HFF-Myc (cell line): ENCODE measurements at regions not wholly inside any gene's neighbourhood (a gene's known extent, or its start where the extent isn't known, plus 50 kb on each side); places are given as distances from the start of the nearest gene placed in this dataset.

ENCODE experiments used
- DNase-seq: peaks from one replicate; pipeline ENCODE4 v3.0.0-alpha.2; 2011; ENCODE audit warnings: low read depth; ENCODE audit errors: extremely low read depth
- H3K4me3 ChIP-seq: replicated peaks from 2 replicates; pipeline ENCODE4 v1.5.1; 2011; ENCODE audit warnings: low read depth, mild to moderate bottlenecking, control low read depth, low read length
- TF ChIP-seq, protein P1 (sequence below): IDR thresholded peaks from 2 replicates; pipeline ENCODE4 v1.5.1; 2012; ENCODE audit warnings: mild to moderate bottlenecking, low read depth, low read length, control low read depth; ENCODE audit errors: missing control alignments

- TF ChIP-seq, protein P1, sequence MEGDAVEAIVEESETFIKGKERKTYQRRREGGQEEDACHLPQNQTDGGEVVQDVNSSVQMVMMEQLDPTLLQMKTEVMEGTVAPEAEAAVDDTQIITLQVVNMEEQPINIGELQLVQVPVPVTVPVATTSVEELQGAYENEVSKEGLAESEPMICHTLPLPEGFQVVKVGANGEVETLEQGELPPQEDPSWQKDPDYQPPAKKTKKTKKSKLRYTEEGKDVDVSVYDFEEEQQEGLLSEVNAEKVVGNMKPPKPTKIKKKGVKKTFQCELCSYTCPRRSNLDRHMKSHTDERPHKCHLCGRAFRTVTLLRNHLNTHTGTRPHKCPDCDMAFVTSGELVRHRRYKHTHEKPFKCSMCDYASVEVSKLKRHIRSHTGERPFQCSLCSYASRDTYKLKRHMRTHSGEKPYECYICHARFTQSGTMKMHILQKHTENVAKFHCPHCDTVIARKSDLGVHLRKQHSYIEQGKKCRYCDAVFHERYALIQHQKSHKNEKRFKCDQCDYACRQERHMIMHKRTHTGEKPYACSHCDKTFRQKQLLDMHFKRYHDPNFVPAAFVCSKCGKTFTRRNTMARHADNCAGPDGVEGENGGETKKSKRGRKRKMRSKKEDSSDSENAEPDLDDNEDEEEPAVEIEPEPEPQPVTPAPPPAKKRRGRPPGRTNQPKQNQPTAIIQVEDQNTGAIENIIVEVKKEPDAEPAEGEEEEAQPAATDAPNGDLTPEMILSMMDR = no peak
- no peak for DNase-seq
- no peak overlapping the region for H3K4me3 ChIP-seq
Measured at GRCh38 chr1:234958706-234959657, 169.7 kb downstream of the TOMM20 start.

DNA sequence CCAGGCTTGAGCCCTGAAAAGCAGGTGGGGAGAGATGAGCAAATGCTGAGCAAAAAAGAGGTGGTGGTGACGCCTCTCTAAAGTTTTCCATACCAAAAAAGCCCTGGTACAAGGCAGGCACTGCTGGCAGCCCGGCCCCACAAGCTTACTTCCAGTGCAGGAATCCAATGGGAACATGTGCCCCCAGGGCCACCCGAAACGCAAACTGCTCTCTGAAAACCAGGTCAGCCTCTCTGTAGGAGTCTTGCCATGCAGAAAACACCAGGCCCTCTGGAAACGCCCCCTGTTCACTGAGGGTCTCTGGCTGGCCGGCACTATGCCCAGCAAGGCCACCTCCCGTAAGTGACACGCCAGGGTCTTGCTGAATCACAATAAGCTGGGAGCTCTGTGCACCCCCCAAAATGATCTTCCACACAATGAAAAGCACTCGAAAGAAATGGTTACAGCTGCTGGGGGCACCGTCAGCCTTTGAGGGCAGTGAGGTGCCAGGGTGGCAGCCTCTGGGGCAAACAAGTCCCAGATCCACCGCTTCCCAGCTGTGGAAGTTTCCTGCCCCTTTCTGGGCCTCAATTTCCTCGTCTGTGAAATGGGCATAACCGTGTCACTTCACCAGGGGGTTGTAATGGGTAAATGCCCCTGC lies 170.5 kb downstream of the TOMM20 start:
- no peak for DNase-seq
- H3K4me3 ChIP-seq = no peak overlapping the region
- TF ChIP-seq, protein P1 = no peak

DNA sequence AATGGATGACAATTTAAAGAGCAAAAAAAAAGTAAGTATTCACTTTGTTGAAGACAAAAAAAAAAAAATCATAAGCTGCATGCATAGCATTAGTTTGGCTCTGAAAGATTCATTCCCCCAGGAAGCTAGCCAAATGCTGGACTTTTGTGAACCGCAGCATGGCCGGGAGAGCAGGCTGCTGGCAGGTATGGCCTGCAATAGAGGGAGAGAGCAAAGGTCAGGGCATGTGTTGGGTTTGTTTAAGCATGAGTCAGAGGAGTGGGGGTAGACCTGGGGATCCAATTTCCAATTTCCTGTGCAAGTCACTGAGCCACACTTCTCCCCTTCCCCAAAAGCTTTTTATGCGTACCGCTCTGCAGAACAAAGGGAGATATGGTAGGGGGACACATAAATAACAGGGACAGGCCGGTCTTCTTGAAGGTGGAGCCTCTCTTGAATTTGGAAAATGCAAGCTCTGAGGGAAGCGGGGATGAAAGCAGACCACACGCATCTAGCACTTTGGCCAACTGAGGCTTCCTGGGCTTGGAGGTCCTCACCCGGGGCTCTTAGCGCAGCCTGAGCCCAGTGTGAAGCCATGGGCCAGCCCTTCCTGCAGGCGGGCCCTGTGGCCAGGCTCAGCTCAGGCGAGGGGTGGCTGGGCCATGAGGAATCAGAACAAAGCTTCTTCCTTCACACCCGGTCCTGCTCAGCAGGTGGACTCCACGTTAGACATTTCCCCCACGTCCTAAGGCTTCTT lies 171.1 kb downstream of the TOMM20 start:
- H3K4me3 ChIP-seq = no peak overlapping the region
- DNase-seq = peak; percentile 93

DNA sequence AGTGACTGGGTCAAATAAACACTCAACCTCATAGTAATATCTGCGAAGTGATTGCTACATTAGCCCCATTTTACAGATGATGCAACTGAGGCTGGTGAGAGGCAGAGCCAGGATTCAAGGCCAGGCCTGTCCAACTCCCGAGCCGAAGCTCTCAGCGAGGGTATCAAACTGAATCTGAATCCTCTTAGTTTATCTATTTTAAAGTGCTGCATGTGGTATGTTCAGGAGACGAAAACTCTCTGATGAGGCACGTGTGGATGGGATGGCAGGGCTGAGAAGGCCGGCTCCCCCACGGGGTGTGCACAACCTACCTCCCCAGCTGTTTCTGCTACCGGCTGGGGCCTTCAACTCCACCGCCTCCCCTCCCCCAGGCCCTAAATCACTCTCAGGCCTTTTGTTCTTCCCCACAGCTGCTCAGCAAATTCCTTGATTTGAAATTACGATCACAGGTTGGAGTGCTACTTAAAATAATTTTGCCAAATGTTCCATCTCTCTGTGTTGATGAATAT lies 171.8 kb downstream of the TOMM20 start:
- no peak overlapping the region for H3K4me3 ChIP-seq
- TF ChIP-seq, protein P1 = no peak
- no peak for DNase-seq

More for the DNA sequence above, 171.1 kb downstream of the TOMM20 start:
- TF ChIP-seq, protein P1 = no peak

DNA sequence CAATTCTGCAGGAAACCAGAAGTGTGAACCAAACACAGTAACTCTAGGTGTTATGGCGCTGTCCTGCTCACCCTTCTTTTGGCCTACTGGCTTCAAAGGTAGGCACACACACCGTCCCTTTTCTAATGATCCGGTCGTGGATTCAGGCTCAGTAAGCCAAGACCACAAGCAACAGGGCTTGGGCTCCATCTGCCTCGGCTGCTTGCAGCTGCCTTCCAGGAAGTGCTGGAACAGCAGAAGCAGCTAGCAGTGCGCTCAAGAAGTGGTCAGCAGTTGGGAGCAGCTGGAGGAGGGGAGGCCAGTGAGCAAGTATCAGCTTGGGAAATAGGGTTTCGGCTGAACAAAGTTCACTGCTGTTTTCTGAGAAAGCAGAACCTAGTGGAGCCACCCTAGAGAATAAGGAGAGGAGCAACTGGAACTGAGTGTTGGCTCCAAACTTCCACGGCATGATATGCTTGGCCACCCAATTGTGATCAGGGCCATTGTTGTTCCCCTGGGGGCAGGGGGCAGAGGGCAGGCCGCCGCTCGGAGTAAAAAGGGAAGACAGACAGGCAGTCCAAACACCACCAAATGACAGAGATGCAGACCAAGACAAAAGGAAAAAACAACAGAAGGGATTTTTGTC lies 173.4 kb downstream of the TOMM20 start:
- DNase-seq = no peak
- no peak overlapping the region for H3K4me3 ChIP-seq

More for the DNA sequence above, 173.4 kb downstream of the TOMM20 start:
- TF ChIP-seq, protein P1 = no peak
